ENCODE measurements at regions not wholly inside any gene's neighbourhood (a gene's known extent, or its start where the extent isn't known, plus 50 kb on each side); places are given as distances from the start of the nearest gene placed in this dataset.
A peak's percentile ranks its signal among the peaks of the same experiment; 100 is the strongest.

DNA sequence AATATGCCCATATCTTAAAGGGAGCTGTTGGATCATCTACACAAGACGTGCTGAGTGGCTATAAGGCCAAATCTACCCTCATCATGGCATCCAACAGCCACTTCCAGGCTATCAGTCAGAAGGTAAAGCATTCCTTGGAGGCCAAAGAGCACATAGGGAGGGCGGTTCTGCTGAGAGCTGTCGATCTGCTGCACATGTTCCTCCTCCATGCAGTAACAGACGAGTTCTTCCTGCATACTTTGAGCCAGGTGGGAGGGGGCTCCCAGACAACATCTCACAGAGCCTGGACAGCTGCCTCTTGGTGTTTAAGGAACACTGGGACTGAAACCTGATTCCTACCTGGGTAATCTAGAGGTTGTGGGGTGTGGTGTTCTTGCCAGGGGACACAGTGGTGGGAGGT lies 93.3 kb upstream of the RAI14 start:
- no peak for DNase-seq (ENCODE audit: low read depth)
- no peak overlapping the region for H3K4me3 ChIP-seq (replicated peaks; ENCODE audit: low read depth, low read length)
- TF ChIP-seq, protein P1, sequence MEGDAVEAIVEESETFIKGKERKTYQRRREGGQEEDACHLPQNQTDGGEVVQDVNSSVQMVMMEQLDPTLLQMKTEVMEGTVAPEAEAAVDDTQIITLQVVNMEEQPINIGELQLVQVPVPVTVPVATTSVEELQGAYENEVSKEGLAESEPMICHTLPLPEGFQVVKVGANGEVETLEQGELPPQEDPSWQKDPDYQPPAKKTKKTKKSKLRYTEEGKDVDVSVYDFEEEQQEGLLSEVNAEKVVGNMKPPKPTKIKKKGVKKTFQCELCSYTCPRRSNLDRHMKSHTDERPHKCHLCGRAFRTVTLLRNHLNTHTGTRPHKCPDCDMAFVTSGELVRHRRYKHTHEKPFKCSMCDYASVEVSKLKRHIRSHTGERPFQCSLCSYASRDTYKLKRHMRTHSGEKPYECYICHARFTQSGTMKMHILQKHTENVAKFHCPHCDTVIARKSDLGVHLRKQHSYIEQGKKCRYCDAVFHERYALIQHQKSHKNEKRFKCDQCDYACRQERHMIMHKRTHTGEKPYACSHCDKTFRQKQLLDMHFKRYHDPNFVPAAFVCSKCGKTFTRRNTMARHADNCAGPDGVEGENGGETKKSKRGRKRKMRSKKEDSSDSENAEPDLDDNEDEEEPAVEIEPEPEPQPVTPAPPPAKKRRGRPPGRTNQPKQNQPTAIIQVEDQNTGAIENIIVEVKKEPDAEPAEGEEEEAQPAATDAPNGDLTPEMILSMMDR (IDR thresholded peaks at IDR 0.05; ENCODE audit: low read length, missing control alignments) = no peak

DNA sequence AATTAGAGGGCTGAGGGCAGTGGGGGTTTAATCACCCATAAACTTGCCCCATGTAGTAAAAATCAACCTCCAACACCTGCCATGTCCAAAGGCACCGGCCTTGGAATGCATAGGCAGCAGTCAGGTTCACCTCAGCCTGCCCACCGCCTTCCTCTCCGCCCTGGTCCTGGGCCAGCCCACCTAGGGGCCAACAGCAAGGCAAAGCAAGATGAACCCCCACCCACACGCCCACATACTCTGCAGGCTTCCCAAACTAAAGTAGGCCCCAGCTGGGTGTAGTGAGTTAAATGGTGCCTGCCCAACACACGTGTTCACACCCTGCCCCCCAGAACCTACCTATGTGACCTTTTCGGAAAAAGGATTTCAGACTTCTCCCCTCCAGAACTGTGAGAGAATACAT lies 92.9 kb upstream of the RAI14 start:
- no peak overlapping the region for H3K4me3 ChIP-seq (replicated peaks; ENCODE audit: low read depth, low read length)
- DNase-seq (ENCODE audit: low read depth) = no peak

DNA sequence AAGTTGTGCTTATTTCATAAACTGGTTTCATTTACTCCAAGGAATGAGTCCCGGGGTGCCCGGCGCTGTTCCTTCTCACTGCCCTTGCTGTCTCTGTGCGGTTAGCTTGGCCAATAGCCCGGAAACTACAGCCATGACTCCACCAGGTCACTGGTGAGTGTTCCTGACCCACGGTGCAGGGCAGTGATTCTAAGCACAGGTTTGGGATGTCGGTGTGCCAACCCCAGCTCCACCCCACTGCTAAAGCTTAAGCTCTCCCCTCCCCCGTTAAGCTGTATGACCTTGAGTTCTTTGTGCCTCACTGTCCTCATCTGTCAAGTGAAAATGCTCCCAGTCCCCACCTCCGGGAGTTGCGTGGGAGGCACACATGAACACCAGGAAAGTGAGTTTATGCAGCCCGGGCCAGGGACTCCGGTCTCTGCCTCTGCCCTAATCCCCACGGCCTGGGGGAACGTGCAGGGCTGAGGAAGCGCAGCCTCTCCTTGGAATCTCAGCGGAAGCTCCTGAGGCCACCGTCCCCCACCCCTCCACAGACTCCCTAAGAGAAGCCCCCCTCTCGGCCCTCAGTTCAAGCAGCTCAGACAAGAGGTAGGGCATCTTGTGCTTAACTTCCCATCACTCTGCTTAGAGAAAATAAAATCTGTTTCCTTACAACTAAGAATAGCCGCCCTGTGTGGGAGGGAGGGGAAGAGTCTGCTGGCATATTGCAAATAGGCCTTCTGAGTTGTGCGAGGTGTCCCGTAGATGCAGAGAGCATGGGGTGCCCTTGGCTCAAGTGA lies 92.0 kb upstream of the RAI14 start:
- H3K4me3 ChIP-seq (replicated peaks; ENCODE audit: low read depth, low read length) = no peak overlapping the region
- TF ChIP-seq, protein P1 (IDR thresholded peaks at IDR 0.05; ENCODE audit: low read length, missing control alignments) = no peak
- DNase-seq (ENCODE audit: low read depth) = peak; percentile 67

More for the DNA sequence above, 92.9 kb upstream of the RAI14 start:
- TF ChIP-seq, protein P1 (IDR thresholded peaks at IDR 0.05; ENCODE audit: low read length, missing control alignments) = no peak

DNA sequence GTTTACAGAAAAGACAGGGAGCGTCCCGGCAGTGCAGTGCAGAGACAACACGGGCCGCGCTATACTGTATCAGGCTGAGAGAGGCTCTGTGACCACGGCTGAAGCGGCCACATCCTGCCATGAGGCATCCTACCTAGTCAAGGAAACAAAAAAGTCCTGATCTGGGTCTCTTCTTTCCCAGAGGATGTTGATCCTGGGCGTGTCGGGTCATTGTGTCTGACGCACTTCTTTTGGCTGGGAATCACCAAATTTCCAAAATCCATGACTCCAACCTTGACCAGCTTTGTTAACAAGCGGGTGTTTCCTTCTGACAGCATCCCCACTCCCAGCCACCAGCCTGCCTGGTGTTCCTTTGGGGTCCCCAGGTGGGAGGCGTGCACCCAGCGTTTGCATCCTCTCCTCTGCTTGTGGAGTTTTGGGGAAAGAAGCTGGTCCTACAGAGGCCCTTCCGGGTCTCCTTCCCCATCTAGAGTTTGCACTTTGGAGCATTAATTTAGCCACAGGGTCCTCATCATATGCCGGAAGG lies 91.4 kb upstream of the RAI14 start:
- DNase-seq (ENCODE audit: low read depth) = peak; percentile 52
- TF ChIP-seq, protein P1 (IDR thresholded peaks at IDR 0.05; ENCODE audit: low read length, missing control alignments) = no peak
- no peak overlapping the region for H3K4me3 ChIP-seq (replicated peaks; ENCODE audit: low read depth, low read length)

DNA sequence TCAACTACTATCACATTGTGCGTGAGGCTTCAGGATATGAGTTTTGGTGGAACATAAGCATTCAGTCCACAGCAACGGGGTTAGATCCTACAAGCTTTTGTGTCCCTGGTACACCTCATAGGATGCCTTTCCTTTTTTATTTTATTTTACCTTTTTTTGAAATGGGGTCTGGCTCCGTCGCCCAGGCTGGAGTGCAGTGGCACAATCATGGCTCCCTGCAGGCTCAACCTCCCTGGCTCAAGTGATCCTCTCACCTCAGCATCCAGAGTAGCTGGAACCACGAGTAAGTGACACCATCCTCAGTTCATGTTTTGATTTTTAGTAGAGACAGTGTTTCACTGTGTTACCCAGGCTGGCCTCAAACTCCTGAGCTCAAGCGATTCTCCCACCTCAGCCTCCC lies 86.0 kb upstream of the RAI14 start:
- DNase-seq (ENCODE audit: low read depth) = no peak
- H3K4me3 ChIP-seq (replicated peaks; ENCODE audit: low read depth, low read length) = no peak overlapping the region
- TF ChIP-seq, protein P1 (IDR thresholded peaks at IDR 0.05; ENCODE audit: low read length, missing control alignments) = no peak

DNA sequence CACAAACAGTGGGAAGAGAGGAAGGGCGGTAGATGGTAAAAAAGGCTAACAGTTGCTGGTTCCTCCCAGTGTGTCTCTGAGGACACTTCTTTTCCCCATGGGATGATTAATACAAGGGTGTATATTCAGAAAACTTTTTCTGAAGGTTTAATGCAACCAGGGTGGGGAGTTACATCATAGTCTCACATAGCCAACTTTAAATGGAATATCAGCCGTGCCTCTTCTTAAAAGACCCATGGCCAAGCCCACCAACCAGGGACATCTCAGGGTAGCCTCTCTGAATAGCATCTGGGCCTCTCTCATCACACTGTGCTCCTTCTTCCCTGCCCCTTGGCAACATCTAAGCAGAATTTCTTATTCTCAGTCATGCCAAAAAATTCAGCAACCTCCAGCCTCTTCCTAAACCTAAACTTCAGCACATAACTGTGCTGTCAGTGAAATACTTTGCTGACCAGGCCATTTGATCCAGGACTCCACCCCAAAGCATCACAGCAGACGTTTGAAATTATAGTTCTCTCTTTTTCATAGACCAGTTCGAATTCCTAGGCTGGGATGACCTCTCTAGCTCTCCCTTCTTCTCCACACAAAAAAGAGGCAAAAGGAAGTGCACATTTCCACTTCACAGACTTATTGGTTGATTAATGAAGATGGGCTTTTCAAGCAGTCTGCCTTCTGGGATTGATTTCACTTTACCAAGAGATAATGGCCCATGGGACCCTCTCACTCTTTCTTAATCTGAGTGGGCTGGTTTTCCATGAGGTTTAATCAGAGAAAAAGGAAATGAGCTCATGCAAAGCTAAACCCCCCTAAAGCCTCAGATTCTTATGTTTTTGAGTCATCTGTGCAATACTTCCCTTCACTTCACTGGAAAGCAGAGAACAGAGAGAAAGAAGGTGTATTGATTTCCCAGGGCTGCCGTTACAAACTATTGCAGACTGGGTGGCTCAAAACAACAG lies 85.1 kb upstream of the RAI14 start:
- peak; percentile 74 for DNase-seq (ENCODE audit: low read depth)
- H3K4me3 ChIP-seq (replicated peaks; ENCODE audit: low read depth, low read length) = no peak overlapping the region
- TF ChIP-seq, protein P1 (IDR thresholded peaks at IDR 0.05; ENCODE audit: low read length, missing control alignments) = no peak

Data from fibroblast of pulmonary artery (primary cell).